K562 (cell line): ENCODE measurements at regions not wholly inside any gene's neighbourhood (a gene's known extent, or its start where the extent isn't known, plus 50 kb on each side); places are given as distances from the start of the nearest gene placed in this dataset.

Source experiments
- ATAC-seq: fragments of 200-7000 bp; cut with Tn5 transposase; 3 replicates; pipeline ENCODE4 v1.9.1; 2020; ENCODE audit warnings: moderate library complexity
- BruUV-seq: library from RNA; stranded (reverse); fragments of 400-500 nt; replicated peaks from 2 replicates; lab custom pipeline; 2021; lab: Mats Ljungman, UMichigan
- CTCF ChIA-PET: fragments of 300-600 bp; formaldehyde crosslinking; extraction: SDS; loops from one replicate; lab custom pipeline; 2021; ENCODE audit warnings: low intra/inter-chr PET ratio; lab: Yijun Ruan, JAX
- POLR2A ChIA-PET: fragments of 300-600, 350-650 bp; sonication (Branson Sonifier 250); formaldehyde crosslinking; extraction: SDS; loops from one replicate; lab custom pipeline; 2021; ENCODE audit warnings: antibody characterized with exemption, inconsistent platforms; lab: Yijun Ruan, JAX
- DNase-seq, 4 experiments: peaks; one replicate each; pipeline versions ENCODE4 v3.0.0 to v3.0.0-alpha.2; 2011 to 2018; ENCODE audit warnings: low spot score in 3 of 4, mixed read lengths in 3 of 4; ENCODE audit errors: extremely low read depth in 1 of 4
- FAIRE-seq: peaks from 2 replicates; lab custom pipeline; 2011; peaks lifted over from hg19 to GRCh38; lab: Jason Lieb, UNC
- H2AFZ ChIP-seq: 2 replicates; pipeline ENCODE4 v1.6.0; 2011; ENCODE audit warnings: low read depth, low read length, control low read depth, inconsistent platforms
- H3K27ac ChIP-seq: fragments of 200-600 bp; 3 replicates; pipeline ENCODE4 v1.8.0; 2011; ENCODE audit warnings: low read depth, mild to moderate bottlenecking, control low read depth, inconsistent platforms, low read length, moderate library complexity, mixed read lengths; ENCODE audit errors: extremely low read depth
- H3K27me3 ChIP-seq, 2 experiments: fragments of 300-600 bp in 1 of 2; 2 replicates in 1 of 2; 3 replicates in 1 of 2; pipeline versions ENCODE4 v1.6.0 to v1.8.0; 2011; ENCODE audit warnings: inconsistent platforms in 2 of 2, low read length in 2 of 2, mild to moderate bottlenecking in 1 of 2, mixed read lengths in 1 of 2, moderate library complexity in 1 of 2; ENCODE audit not compliant: control insufficient read depth in 2 of 2, insufficient read depth in 2 of 2
- H3K36me3 ChIP-seq: fragments of 300-600 bp; 3 replicates; pipeline ENCODE4 v1.8.0; 2011; ENCODE audit warnings: mild to moderate bottlenecking, low read length, inconsistent platforms; ENCODE audit not compliant: control insufficient read depth, insufficient read depth
- H3K4me1 ChIP-seq, 2 experiments: fragments of 200-600 bp in 1 of 2; replicated peaks in 1 of 2; 2 replicates in 1 of 2; 3 replicates in 1 of 2; pipeline versions ENCODE4 v1.5.1 to v1.8.0; 2011; ENCODE audit warnings: inconsistent platforms in 2 of 2, low read length in 2 of 2, mild to moderate bottlenecking in 1 of 2, mixed read lengths in 1 of 2, moderate library complexity in 1 of 2; ENCODE audit not compliant: control insufficient read depth in 2 of 2, insufficient read depth in 2 of 2
- H3K4me2 ChIP-seq: 2 replicates; pipeline ENCODE4 v1.6.1; 2011; ENCODE audit warnings: low read length, control low read depth, inconsistent platforms, mixed read lengths; ENCODE audit not compliant: insufficient read depth
- H3K4me3 ChIP-seq: fragments of 200-600 bp; sonication (generic), shearing (Covaris generic); 2 replicates; pipeline ENCODE4 v1.5.1; 2016; ENCODE audit warnings: control low read depth, inconsistent platforms
- H3K79me2 ChIP-seq: fragments of 200-600 bp; 3 replicates; pipeline ENCODE4 v1.8.0; 2011; ENCODE audit warnings: low read length, inconsistent platforms; ENCODE audit not compliant: control insufficient read depth, insufficient read depth
- H3K9ac ChIP-seq, 2 experiments: 2 replicates each; pipeline versions ENCODE4 v1.6.0 to v1.6.1; 2011; ENCODE audit warnings: low read depth in 2 of 2, low read length in 2 of 2, control low read depth in 1 of 2, inconsistent platforms in 1 of 2, mild to moderate bottlenecking in 1 of 2, mixed read lengths in 1 of 2; ENCODE audit not compliant: insufficient read depth in 1 of 2
- H3K9me1 ChIP-seq: one replicate; pipeline ENCODE4 v1.6.0; 2011; ENCODE audit warnings: inconsistent platforms, mild to moderate bottlenecking, low read length, moderate library complexity; ENCODE audit not compliant: control insufficient read depth, insufficient read depth
- H3K9me3 ChIP-seq: replicated peaks from 2 replicates; pipeline ENCODE4 v1.5.1; 2011; ENCODE audit warnings: low read depth, low read length, inconsistent platforms; ENCODE audit not compliant: control insufficient read depth, insufficient read depth
- H4K20me1 ChIP-seq: replicated peaks from 2 replicates; pipeline ENCODE4 v1.6.1; 2011; ENCODE audit warnings: low read length, inconsistent platforms, mixed read lengths; ENCODE audit not compliant: control insufficient read depth, insufficient read depth
- ARHGAP35 ChIP-seq: fragments of 450-650 bp; IDR thresholded peaks from 2 replicates; pipeline ENCODE4 v1.6.1; 2018; ENCODE audit not compliant: partially characterized antibody
- ARID1B ChIP-seq: fragments of 450-650 bp; IDR thresholded peaks from 2 replicates; pipeline ENCODE4 v1.6.1; 2016; ENCODE audit warnings: antibody characterized with exemption, mild to moderate bottlenecking, inconsistent platforms
- ARID2 ChIP-seq: fragments of 450-650 bp; IDR thresholded peaks from 2 replicates; pipeline ENCODE4 v1.6.1; 2017; ENCODE audit warnings: antibody characterized with exemption, mild to moderate bottlenecking
- CBFA2T2 ChIP-seq: fragments of 450-650 bp; conservative IDR thresholded peaks from 2 replicates; pipeline ENCODE4 v1.6.1; 2017; ENCODE audit warnings: mild to moderate bottlenecking
- HDAC8 ChIP-seq: fragments of 450-650 bp; IDR thresholded peaks from 2 replicates; pipeline ENCODE4 v1.6.1; 2016; ENCODE audit warnings: mild to moderate bottlenecking, missing genetic modification characterization, moderate library complexity, missing compliant biosample characterization
- HLTF ChIP-seq: fragments of 450-650 bp; IDR thresholded peaks from 2 replicates; pipeline ENCODE4 v1.6.1; 2016
- SAFB ChIP-seq: fragments of 200-400 bp; formaldehyde crosslinking; IDR thresholded peaks from 2 replicates; pipeline ENCODE4 v1.6.1; 2017; ENCODE audit warnings: low read depth, low read length, borderline replicate concordance
- SIX5 ChIP-seq, 2 experiments: IDR thresholded peaks; 2 replicates each; pipeline ENCODE4 v1.6.1; 2011; ENCODE audit warnings: low read length in 2 of 2, borderline replicate concordance in 1 of 2, low read depth in 1 of 2, mild to moderate bottlenecking in 1 of 2, moderate library complexity in 1 of 2; ENCODE audit not compliant: insufficient read depth in 1 of 2
- SRSF7 ChIP-seq: fragments of 200-400 bp; formaldehyde crosslinking; optimal IDR thresholded peaks from 2 replicates; pipeline ENCODE3; 2017; ENCODE audit warnings: mild to moderate bottlenecking, low read depth, low read length
- TOE1 ChIP-seq, 2 experiments: fragments of 450-650 bp in 1 of 2; sonication (generic) in 1 of 2; formaldehyde crosslinking in 1 of 2; IDR thresholded peaks; 2 replicates each; pipeline versions ENCODE4 v1.7.1 to v1.8.0; 2016 to 2022; ENCODE audit warnings: borderline replicate concordance in 2 of 2, mild to moderate bottlenecking in 2 of 2, antibody characterized with exemption in 1 of 2, inconsistent platforms in 1 of 2, low read depth in 1 of 2, missing genetic modification reagents in 1 of 2, moderate library complexity in 1 of 2
- TRIM28 ChIP-seq: fragments of 450-650 bp; IDR thresholded peaks from 2 replicates; pipeline ENCODE4 v1.6.1; 2017
- ZC3H11A ChIP-seq: IDR thresholded peaks from 2 replicates; pipeline ENCODE4 v1.6.1; 2012; ENCODE audit warnings: low read depth, low read length, improper control_type of control experiment
- ZFP36 ChIP-seq: fragments of 150-350 bp; IDR thresholded peaks from 2 replicates; pipeline ENCODE4 v1.6.1; 2018; ENCODE audit warnings: low read length, low read depth; ENCODE audit not compliant: partially characterized antibody
- ZFX ChIP-seq: sonication (generic); formaldehyde crosslinking; IDR thresholded peaks from 2 replicates; pipeline ENCODE4 v1.8.0; 2022; ENCODE audit warnings: mild to moderate bottlenecking, missing genetic modification reagents, moderate library complexity
- ZKSCAN8 ChIP-seq: fragments of 200-800 bp; sonication (Bioruptor generic); IDR thresholded peaks from 2 replicates; pipeline ENCODE4 v1.6.1; 2016; ENCODE audit warnings: missing genetic modification characterization, missing compliant biosample characterization
- ZNF239 ChIP-seq: fragments of 250-450 bp; sonication (Bioruptor Pico); IDR thresholded peaks from 2 replicates; pipeline ENCODE4 v1.4.0; 2020; ENCODE audit warnings: mild to moderate bottlenecking
- WGBS: fragments of 100-300 bp; shearing (Covaris generic); methylation state at CpG from one replicate; pipeline ENCODE4 v1.1.6; 2016; ENCODE audit warnings: low coverage, mixed read lengths; ENCODE audit not compliant: insufficient coverage; ENCODE audit errors: missing lambda C conversion rate; 5-methylcytosine and 5-hydroxymethylcytosine counted together
- in situ Hi-C: fragments of 300-500 bp; cut with MboI; formaldehyde crosslinking; loops from 4 replicates; pipeline ENCODE4 v1.15.0; 2018; ENCODE audit warnings: inconsistent platforms, mixed read lengths
- intact Hi-C: fragments of 100-400 bp; cut with micrococcal nuclease; formaldehyde crosslinking; loops from 2 replicates; pipeline ENCODE4 v1.14.2; 2022
- TF ChIP-seq, protein P1 (sequence below): sonication (generic); formaldehyde crosslinking; IDR thresholded peaks from 2 replicates; pipeline ENCODE4 v1.8.0; 2023; ENCODE audit warnings: mild to moderate bottlenecking, missing genetic modification reagents
- TF ChIP-seq, protein P2 (sequence below): fragments of 250-450 bp; sonication (Bioruptor Pico); IDR thresholded peaks from 2 replicates; pipeline ENCODE4 v1.8.0; 2022; ENCODE audit warnings: moderate library complexity, mild to moderate bottlenecking, inconsistent platforms
- TF ChIP-seq, protein P3 (sequence below): sonication (generic); formaldehyde crosslinking; IDR thresholded peaks from 2 replicates; pipeline ENCODE4 v1.8.1; 2023; ENCODE audit warnings: mild to moderate bottlenecking, missing genetic modification reagents

- no peaks in the 10 kb centered on the region for H4K20me1 ChIP-seq
- ChIA-PET CTCF (no interaction called here), POLR2A (no interaction called here)
- BruUV-seq, result no TSS peak
- no peak overlapping the region for H3K4me3 ChIP-seq
- intact Hi-C loops (no loop called here), in situ Hi-C loops (no loop called here)
- H2AFZ ChIP-seq, result no peak overlapping the region
- DNase-seq, result no peak
- ATAC-seq, result no peak
- no peaks in the 10 kb centered on the region for H3K9me3 ChIP-seq
- 0% methylated on average over 1 of the region's 1 CpG for WGBS
- H3K27ac ChIP-seq, result no peak overlapping the region
- no peak overlapping the region for H3K9ac ChIP-seq
- FAIRE-seq, result no peak
- no peaks in the 10 kb centered on the region for H3K4me1 ChIP-seq
- no peaks in the 10 kb centered on the region for H3K36me3 ChIP-seq
- TF ChIP-seq SIX5 (IDR thresholded peaks at IDR 0.05; ENCODE audit: borderline replicate concordance in 1 of 2, insufficient read depth in 1 of 2, low read depth in 1 of 2, low read length in 2 of 2), result no peak
- TF ChIP-seq, protein P1, sequence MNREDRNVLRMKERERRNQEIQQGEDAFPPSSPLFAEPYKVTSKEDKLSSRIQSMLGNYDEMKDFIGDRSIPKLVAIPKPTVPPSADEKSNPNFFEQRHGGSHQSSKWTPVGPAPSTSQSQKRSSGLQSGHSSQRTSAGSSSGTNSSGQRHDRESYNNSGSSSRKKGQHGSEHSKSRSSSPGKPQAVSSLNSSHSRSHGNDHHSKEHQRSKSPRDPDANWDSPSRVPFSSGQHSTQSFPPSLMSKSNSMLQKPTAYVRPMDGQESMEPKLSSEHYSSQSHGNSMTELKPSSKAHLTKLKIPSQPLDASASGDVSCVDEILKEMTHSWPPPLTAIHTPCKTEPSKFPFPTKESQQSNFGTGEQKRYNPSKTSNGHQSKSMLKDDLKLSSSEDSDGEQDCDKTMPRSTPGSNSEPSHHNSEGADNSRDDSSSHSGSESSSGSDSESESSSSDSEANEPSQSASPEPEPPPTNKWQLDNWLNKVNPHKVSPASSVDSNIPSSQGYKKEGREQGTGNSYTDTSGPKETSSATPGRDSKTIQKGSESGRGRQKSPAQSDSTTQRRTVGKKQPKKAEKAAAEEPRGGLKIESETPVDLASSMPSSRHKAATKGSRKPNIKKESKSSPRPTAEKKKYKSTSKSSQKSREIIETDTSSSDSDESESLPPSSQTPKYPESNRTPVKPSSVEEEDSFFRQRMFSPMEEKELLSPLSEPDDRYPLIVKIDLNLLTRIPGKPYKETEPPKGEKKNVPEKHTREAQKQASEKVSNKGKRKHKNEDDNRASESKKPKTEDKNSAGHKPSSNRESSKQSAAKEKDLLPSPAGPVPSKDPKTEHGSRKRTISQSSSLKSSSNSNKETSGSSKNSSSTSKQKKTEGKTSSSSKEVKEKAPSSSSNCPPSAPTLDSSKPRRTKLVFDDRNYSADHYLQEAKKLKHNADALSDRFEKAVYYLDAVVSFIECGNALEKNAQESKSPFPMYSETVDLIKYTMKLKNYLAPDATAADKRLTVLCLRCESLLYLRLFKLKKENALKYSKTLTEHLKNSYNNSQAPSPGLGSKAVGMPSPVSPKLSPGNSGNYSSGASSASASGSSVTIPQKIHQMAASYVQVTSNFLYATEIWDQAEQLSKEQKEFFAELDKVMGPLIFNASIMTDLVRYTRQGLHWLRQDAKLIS (CRISPR knock-in tag), result no peak
- no peak for TF ChIP-seq ZKSCAN8
- TF ChIP-seq ZFP36, result no peak
- TF ChIP-seq, protein P2, sequence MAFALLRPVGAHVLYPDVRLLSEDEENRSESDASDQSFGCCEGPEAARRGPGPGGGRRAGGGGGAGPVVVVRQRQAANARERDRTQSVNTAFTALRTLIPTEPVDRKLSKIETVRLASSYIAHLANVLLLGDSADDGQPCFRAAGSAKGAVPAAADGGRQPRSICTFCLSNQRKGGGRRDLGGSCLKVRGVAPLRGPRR (CRISPR knock-in tag), result no peak
- TF ChIP-seq CBFA2T2, result no peak
- no peak for TF ChIP-seq ARID2
- no peak for TF ChIP-seq ZFX (CRISPR knock-in tag)
- no peak for TF ChIP-seq ARID1B
- TF ChIP-seq TOE1 (IDR thresholded peaks at IDR 0.05; ENCODE audit: borderline replicate concordance), result no peak
- no peak for TF ChIP-seq TOE1 (CRISPR knock-in tag; IDR thresholded peaks at IDR 0.05; ENCODE audit: borderline replicate concordance, low read depth)
- no peak for TF ChIP-seq TRIM28
- TF ChIP-seq ZC3H11A, result no peak
- TF ChIP-seq, protein P3, sequence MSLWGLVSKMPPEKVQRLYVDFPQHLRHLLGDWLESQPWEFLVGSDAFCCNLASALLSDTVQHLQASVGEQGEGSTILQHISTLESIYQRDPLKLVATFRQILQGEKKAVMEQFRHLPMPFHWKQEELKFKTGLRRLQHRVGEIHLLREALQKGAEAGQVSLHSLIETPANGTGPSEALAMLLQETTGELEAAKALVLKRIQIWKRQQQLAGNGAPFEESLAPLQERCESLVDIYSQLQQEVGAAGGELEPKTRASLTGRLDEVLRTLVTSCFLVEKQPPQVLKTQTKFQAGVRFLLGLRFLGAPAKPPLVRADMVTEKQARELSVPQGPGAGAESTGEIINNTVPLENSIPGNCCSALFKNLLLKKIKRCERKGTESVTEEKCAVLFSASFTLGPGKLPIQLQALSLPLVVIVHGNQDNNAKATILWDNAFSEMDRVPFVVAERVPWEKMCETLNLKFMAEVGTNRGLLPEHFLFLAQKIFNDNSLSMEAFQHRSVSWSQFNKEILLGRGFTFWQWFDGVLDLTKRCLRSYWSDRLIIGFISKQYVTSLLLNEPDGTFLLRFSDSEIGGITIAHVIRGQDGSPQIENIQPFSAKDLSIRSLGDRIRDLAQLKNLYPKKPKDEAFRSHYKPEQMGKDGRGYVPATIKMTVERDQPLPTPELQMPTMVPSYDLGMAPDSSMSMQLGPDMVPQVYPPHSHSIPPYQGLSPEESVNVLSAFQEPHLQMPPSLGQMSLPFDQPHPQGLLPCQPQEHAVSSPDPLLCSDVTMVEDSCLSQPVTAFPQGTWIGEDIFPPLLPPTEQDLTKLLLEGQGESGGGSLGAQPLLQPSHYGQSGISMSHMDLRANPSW, result no peak
- no peak for TF ChIP-seq HLTF
- TF ChIP-seq ARHGAP35, result no peak
- no peak for TF ChIP-seq SRSF7
- TF ChIP-seq ZNF239 (CRISPR knock-in tag), result no peak
- no peak for TF ChIP-seq HDAC8 (tag)
- TF ChIP-seq SAFB, result no peak
- H3K79me2 ChIP-seq, result no peaks in the 10 kb centered on the region
- no peaks in the 10 kb centered on the region for H3K9me1 ChIP-seq
- no peak overlapping the region for H3K4me2 ChIP-seq
- no peaks in the 10 kb centered on the region for H3K27me3 ChIP-seq
Measured at GRCh38 chr7:47000561-47000960, 581.4 kb downstream of the TNS3 start.
